OCI-LY3 (cell line): ENCODE measurements at regions not wholly inside any gene's neighbourhood (a gene's known extent, or its start where the extent isn't known, plus 50 kb on each side); places are given as distances from the start of the nearest gene placed in this dataset.

Experiments
- H2AFZ ChIP-seq: fragments of 200-600, 300-600 bp; shearing (Covaris generic); 2 replicates; pipeline ENCODE4 v1.6.0; 2014; ENCODE audit warnings: antibody characterized with exemption, low read depth, low read length
- H3K27ac ChIP-seq: fragments of 200-600, 300-600 bp; sonication (generic); 2 replicates; pipeline ENCODE4 v1.5.1; 2014; ENCODE audit warnings: mild to moderate bottlenecking, low read length, moderate library complexity, mixed read lengths
- H3K27me3 ChIP-seq: fragments of 200-600, 300-600 bp; sonication (generic); 2 replicates; pipeline ENCODE4 v1.6.1; 2014; ENCODE audit warnings: low read depth, low read length, mixed read lengths
- H3K36me3 ChIP-seq: fragments of 200-600, 300-600 bp; sonication (generic); replicated peaks from 2 replicates; pipeline ENCODE3; 2014; ENCODE audit warnings: low read depth, low read length, mixed read lengths
- H3K4me1 ChIP-seq: fragments of 300-600, 200-600 bp; sonication (generic); 2 replicates; pipeline ENCODE4 v1.6.1; 2014; ENCODE audit warnings: low read length, mixed read lengths
- H3K4me2 ChIP-seq: fragments of 200-600, 300-600 bp; sonication (generic); 2 replicates; pipeline ENCODE4 v1.6.1; 2014; ENCODE audit warnings: low read length, mixed read lengths
- H3K4me3 ChIP-seq: fragments of 300-600, 200-600 bp; sonication (generic); 2 replicates; pipeline ENCODE4 v1.5.1; 2014; ENCODE audit warnings: antibody characterized with exemption, mild to moderate bottlenecking, low read length, moderate library complexity
- H3K79me2 ChIP-seq: fragments of 300-600, 200-600 bp; shearing (Covaris generic); 2 replicates; pipeline ENCODE4 v1.6.1; 2014; ENCODE audit warnings: mild to moderate bottlenecking, low read length, mixed read lengths
- H3K9ac ChIP-seq: fragments of 300-600, 200-600 bp; shearing (Covaris generic); 2 replicates; pipeline ENCODE4 v1.6.0; 2014; ENCODE audit warnings: mild to moderate bottlenecking, low read length, moderate library complexity
- H3K9me3 ChIP-seq: fragments of 200-600, 300-600 bp; shearing (Covaris generic); 2 replicates; pipeline ENCODE4 v1.6.1; 2014; ENCODE audit warnings: low read length, mixed read lengths; ENCODE audit not compliant: insufficient read depth
- H4K20me1 ChIP-seq: fragments of 200-600, 300-600 bp; sonication (generic); 2 replicates; pipeline ENCODE4 v1.6.1; 2016; ENCODE audit warnings: low read length, mixed read lengths; ENCODE audit not compliant: insufficient read depth
- EZH2phosphoT487 ChIP-seq: fragments of 200-600 bp; shearing (Covaris generic); IDR thresholded peaks from 2 replicates; pipeline ENCODE4 v1.6.1; 2018; ENCODE audit warnings: antibody characterized with exemption, mixed run types, low read depth
- TF ChIP-seq, protein P1 (sequence below): fragments of 200-600, 300-600 bp; sonication (generic); IDR thresholded peaks from 2 replicates; pipeline ENCODE4 v1.5.1; 2014; ENCODE audit warnings: antibody characterized with exemption, low read length, low read depth

- no peaks in the 10 kb centered on the region for H3K79me2 ChIP-seq
- no peak overlapping the region for H2AFZ ChIP-seq
- no peaks in the 10 kb centered on the region for H3K4me1 ChIP-seq
- no peaks in the 10 kb centered on the region for H4K20me1 ChIP-seq
- H3K4me3 ChIP-seq: no peak overlapping the region
- peaks cover 8% of the 10 kb centered on the region; the same call in 1 of the 2 replicates for H3K27me3 ChIP-seq
- H3K9ac ChIP-seq: no peak overlapping the region
- H3K36me3 ChIP-seq: no peaks in the 10 kb centered on the region
- TF ChIP-seq, protein P1, sequence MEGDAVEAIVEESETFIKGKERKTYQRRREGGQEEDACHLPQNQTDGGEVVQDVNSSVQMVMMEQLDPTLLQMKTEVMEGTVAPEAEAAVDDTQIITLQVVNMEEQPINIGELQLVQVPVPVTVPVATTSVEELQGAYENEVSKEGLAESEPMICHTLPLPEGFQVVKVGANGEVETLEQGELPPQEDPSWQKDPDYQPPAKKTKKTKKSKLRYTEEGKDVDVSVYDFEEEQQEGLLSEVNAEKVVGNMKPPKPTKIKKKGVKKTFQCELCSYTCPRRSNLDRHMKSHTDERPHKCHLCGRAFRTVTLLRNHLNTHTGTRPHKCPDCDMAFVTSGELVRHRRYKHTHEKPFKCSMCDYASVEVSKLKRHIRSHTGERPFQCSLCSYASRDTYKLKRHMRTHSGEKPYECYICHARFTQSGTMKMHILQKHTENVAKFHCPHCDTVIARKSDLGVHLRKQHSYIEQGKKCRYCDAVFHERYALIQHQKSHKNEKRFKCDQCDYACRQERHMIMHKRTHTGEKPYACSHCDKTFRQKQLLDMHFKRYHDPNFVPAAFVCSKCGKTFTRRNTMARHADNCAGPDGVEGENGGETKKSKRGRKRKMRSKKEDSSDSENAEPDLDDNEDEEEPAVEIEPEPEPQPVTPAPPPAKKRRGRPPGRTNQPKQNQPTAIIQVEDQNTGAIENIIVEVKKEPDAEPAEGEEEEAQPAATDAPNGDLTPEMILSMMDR: no peak
- TF ChIP-seq EZH2phosphoT487: no peak
- no peak overlapping the region for H3K27ac ChIP-seq
- H3K4me2 ChIP-seq: no peak overlapping the region
- no peaks in the 10 kb centered on the region for H3K9me3 ChIP-seq
Measured at GRCh38 chr20:12957968-12958367, 50.8 kb upstream of the SPTLC3 start.
